NCI-H2029 (cell line): ENCODE measurements at regions not wholly inside any gene's neighbourhood (a gene's known extent, or its start where the extent isn't known, plus 50 kb on each side); places are given as distances from the start of the nearest gene placed in this dataset.
"Not testable (repeated sequence)": the region's sequence is repeated elsewhere in the genome, so short reads cannot be mapped to it uniquely, and the experiment has no call there.

ENCODE experiments used
- DNase-seq: peaks from one replicate; lab custom pipeline; 2025; lab: John Stamatoyannopoulos, UW

DNA sequence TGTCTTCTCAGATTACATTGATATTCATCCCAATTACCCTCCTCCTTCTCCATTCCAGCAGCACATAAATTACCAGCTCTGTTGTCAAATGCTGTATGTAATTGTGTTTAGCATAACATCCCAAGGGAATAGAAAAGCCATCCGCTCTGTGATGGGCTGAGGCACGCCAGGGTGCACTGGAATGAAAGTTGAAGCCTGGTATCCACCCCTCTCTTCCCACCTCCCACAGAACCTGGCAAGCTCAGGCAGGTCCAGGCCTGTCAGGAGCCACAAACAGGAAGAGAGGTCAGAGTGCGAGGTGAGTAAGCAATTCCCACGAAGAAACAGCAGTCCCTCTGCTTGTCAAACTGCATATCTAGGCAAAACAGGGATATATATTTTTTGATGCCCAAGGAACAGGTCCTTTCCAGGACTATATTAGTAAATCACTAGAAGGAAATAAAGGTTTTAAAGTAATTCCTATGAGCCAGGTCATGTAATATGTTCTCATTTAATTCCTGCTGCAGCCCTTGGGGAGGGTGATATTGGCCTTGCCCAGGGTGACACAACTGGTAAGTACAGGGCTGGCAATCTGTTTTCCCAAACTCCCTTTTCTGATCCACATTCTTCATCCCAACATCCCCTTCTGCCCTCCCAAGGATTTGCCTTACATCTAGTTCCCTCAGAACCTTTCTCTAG is 155.6 kb upstream of the GHITM start:
- DNase-seq: no peak

DNA sequence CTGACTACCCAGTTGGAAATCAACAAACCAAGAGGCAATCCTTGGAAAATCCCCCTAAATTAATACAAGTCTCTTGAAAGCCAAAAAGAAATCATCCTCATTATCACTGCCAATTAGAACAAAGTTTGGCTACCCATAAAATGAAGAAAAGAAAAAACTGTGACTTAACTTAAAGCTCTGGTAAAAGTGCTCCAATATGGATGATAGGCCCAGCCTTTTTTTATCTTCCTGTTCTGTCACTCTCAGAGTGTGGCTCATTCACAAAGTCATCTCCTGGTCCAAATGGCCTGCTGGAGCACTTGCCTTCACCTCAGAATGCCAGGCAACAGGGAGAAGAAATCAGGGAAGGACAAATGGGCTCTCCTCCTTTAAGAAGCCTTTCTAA is 155.1 kb upstream of the GHITM start:
- DNase-seq: no peak

DNA sequence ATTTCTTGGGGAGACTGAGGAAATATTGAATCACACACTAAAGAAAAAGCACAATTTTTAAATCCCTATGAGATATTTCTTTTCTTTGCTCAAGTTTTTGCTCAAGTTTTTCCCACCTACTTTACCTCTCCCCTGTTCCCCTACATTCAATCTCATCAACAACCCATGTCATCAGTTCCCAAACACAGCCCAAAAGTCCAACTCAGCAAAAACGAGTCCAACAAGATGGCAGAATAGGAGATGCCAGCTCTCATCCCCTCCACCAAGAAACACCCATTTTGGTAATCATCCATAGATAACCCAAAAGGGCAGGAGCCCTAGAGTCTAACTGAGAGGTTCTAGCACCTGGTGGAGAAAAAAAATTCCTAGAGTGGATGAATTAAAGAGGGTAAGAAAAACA is 152.5 kb upstream of the GHITM start:
- no peak for DNase-seq

DNA sequence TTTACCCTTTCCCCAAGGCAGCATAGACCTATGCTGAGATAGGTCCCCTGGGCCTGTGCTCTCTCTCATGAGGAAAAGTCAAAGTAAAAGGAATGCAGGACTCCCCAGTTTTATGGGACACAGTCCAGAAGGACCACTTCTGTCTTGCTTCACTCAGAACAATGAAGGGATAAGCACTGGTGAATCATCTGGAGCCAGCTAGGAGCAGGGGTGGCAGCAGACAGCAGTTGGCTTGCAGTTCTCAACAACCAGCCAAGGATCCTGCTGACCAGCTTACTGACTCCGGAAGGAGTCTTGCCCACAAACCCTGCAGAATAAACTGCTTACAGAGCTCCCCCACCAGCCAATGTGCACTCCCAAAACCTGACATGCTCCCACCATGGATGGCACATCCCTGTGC is 152.1 kb upstream of the GHITM start:
- no peak for DNase-seq

DNA sequence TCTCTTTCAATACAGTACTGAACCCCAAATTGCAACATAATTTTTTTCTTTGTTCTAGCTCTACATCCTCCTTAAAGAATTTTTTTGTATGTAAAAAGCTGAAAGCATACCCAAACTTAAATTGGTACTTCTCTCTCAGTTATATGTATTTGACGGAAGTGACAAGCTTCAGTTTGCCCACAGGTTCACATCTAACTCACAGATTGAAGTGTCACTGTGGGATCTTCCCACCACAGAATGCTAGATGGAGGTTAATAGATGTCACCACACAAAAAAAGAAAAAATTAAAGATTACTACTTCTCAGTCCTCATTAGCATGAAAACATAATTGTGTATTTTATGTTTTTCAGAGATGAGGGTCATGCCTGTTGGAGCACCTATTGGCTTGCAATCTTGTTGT is 150.9 kb upstream of the GHITM start:
- DNase-seq: no peak

DNA sequence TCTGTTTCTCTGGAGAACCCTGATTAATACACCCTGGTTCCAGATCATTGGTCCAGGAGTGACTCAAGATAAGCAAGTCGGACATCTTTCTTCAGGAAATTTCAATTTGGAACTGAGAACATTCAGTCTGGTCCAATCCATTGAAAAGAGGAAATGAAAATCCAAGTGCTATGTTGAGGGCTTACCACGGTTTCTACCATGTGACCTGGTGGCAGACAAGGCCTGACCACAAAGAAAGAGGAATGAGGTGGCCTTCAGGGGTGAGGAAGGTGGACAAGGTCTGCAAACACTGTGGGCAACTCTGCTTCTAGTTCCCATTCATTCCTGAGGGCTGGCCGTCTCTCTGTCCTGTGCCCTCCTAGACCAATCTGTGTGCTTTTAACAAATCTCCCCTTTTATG is 149.2 kb upstream of the GHITM start:
- DNase-seq: no peak

DNA sequence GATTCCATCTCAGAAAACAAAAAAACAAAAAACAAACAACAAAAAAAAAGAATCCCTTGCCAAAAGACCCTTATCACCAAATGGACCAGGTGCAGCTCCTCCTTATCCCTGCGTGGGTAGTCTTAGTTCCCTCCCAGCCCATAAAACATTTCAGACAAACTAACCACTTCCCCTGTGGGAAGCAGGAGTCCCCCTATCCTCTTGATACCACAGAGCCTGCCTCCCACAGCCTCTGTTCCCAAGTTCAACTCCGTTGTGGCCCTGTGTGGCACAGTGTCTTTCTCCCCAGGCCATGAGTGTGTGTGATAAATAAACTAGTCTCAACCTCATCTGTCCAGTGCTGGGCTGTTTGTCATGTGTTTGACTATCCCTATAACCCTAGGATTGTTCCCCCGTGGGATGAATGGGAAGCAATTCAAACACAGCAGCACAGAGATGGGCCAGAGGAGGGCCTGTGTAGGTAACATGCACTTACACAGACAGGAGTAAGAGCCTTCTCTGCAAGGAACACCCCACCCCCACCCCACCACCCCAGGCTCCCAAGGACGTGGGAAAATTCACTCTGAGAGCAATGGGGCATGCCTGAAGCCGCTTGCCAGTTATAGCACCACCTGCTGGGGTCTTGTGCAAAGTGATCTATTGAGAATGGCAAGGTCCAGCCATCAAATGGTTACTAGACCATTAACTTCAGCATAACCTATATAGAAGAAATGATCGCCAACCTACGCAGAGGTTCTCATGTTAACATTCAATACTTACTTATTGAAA is 147.1 kb upstream of the GHITM start:
- DNase-seq: no peak

DNA sequence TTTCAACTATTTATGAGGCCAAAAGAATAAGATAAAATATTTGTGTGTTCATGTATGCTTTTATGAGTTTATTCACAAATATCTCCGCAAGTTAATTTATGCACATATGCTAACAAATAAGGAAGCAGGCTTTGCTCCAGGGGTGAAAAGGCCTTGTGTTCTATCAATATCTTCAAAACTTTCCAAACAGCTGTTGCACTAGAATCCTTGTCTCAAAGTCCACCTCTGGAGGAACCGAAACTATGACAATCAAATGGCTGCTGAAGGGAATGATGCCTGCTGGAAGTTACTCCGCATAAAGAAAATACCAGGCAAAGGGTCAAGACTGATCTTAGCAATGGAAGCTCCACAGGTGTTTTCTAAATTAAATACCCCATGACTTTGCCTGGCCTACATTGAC is 145.0 kb upstream of the GHITM start:
- no peak for DNase-seq

DNA sequence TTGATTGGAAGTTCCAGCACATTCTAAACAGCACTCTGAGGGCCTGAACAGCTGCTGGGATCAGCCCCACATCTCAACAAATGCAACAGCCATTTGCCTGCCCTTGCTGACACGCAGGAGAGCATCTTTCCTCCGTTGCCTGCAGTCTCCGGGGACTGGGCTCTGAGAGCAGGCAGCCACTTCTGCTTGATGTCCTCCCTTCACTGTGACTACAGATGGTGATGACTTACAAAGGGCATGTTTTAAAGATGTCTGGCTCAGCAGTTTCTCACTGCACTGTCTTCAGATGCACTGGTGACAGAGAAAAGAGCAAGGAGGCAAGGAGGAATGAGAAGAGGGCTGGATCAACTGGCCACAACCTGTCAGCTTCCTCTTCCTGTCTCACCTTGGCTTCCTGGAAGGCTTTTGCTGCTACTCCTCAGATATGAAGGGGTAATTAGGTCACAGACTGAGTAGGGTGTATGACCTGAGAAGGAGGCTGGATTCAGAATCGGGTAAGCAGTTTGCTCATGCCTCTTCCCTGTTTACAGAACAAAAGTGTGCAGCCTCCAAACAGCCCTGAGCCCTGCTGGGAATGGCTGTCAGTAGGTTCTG is 143.5 kb upstream of the GHITM start:
- DNase-seq: no peak

DNA sequence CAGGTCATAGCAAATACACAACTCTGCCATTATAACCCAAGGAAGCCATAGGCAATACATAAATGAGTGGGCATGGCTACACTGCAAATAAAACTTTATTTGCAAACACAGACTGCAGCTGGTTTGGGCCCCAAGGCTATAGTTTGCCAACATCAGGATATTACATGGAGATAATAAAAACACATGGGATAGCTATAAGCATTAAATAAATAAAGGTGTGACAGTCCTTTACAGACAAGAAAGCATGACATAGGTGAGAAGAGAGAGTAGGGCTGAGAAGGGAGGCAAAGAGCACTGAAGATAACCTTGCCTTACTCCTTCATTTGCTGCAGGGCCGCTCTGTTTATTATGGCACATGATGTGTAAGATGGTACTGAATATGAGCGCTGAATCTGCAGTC is 135.1 kb upstream of the GHITM start:
- no peak for DNase-seq

DNA sequence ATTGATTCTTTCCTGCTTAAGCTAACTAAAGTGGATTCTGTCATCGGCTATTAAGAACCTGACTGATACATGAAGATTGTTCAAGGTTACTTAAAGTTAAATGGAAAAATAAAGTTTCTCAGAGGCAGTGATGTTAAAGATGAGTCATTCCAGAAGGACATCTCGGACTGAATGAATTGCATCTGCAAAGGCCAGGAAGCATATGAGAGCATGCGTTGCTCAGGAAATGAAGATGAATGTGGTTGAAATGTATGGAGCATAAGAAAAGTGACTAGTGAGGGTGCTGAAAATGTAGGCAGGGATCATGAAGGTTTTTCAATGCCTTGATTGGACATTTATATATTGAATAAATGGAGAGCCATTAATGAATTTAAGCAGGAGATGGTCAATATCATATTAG is 133.9 kb upstream of the GHITM start:
- no peak for DNase-seq

DNA sequence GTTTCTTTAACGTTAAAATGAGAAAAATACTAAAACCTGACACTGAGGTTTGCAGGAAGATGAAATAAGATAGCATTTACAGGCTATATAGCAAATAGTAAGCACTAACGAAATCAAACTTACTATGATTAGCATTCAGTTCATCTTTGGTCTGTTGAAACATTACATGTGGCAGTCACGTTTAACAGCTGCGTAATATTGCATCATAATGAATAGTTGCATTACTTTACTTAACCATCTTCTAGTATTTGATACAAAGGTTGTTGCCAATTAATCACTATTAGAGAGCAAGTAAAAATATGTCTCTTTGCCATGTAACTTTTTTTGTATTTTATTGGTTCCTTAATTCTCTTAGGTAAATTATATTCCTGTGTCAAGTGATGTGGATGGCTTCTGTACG is 131.8 kb upstream of the GHITM start:
- no peak for DNase-seq

DNA sequence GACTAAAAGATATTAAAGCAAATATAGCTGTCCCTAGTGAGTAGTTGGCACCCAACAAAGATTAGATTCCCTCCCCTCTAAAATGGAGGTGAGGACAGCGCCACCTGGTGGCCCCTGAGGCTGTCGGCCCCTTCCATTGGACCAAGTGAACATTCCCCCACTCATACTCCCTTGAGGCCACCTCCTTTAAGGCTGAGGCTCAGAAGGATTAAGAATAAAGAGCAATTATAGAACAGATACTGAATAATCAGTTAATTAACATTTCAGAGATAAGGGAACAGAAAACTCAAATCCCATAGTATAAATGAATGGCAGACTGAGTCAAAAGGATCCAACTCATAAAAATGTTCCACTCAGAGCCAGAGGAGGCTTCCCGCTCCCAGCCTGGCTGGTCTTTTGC is 130.4 kb upstream of the GHITM start:
- no peak for DNase-seq

DNA sequence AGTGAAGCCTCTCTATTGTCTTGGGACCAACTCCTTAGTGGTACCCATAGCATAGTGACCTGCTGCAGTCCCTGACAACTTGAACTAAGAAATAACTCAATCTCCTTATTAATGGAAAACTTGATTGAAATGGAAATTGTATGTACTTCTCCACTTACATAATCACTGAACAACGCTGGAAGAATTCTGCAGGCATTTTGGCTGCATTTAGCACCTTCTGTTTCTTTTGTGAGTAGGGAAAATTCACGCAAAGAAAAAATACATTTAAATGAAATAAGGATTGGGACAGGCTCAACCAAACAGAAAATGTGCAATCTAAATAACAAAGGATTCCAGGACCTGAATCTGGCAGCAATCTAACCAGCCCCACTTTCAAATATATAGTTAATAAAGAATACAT is 126.9 kb upstream of the GHITM start:
- DNase-seq: no peak

DNA sequence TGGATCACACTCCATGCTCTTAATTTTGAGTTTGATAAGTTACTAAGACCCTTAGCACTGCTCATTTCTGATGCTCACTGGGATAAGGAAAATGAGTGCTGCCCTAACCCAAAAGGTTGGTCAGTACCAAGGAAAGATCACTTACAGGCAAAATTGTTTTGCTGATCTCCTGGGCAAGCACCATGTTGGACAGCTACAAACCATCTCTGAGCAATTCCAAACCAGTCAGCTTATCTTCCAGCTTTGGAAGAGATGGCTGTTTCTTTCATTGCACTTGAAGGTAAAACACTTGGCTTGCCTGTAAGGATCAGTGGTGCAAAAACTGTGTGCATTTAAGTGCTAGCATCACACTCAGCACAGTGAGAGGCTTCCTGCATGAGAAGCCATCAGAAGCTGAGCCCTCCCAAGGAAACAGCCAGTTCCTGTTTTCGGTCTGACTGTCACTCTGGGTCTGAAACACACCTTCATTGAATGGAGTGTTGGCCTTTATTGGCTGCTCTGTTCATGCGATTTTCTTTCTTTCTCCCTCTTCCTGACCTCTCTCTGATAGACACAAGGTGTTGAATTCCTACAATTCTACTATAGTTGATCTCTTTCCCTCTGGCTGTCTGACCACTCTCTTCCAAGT is 126.4 kb upstream of the GHITM start:
- no peak for DNase-seq

DNA sequence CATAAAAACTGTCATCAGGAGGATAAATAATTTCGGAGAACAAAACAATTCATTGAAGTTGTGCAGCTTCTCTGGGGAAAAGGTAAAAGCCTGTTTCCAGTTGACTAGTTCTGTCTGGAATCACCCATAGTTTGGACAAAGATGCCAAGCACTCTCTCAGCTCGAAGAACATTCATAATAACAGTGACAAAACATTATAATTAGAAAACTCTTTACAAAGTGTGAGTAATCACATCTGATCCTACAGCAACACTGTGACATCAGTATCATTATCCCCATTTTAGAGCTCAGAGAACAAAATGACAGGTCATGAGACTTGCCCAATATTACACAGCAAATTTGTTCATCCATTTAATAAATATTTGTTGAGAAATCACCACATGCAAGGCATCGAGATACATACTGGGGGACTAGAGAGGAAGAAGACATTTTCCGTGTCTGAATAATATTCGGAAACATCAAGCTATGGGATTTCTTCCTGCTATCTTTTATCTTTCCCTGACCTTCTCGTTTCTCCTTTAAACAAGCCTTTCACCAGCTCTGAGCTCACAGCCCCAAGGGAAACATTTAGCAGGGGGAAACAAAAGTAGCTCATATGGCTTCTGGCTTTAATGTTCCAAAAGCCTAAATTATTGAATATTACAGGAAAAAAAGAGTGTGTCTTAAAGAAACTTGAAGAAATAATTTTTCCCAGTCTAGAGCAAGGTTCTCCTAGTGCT is 123.3 kb upstream of the GHITM start:
- DNase-seq: no peak

DNA sequence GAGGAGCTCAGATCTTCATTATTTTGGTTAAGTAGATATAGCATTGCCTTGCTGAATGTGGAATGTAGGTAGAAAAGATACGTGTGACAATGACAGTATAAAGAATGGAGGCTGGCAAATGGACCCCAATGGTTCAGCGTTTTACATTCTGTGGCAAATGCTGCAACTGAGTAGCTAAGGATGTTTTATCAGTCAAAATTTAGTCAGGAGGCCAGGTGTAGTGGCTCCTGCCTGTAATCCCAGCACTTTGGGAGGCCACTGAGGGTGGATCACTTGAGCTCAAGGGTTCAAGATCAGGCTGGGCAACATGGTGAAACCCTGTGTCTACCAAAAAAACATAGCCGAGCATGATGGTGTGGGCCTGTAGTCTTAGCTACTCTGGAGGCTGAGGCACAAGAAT is 120.5 kb upstream of the GHITM start:
- DNase-seq: no peak

DNA sequence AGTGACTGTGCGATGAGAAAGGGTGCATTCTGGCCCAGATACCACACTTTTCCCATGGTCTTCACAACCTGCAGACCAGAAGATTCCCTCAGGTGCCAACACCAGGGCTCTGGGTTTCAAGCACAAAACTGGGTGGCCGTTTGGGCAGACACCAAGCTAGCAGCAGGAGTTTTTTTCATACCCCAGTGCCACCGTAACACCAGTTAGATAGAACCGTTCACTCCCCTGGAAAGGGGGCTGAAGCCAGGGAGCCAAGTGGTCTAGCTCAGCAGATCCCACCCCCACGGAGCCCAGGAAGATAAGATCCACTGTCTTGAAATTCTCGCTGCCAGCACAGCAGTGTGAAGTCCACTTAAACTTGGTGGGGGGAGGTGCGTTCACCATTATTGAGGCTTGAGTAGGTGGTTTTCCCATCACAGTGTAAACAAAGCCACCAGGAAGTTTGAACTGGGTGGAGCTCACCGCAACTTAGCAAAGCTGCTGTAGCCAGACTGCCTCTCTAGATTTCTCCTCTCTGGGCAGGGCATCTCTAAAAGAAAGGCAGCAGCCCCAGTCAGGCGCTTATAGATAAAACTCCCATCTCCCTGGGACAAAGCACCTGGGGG is 119.4 kb upstream of the GHITM start:
- not testable (repeated sequence) for DNase-seq

DNA sequence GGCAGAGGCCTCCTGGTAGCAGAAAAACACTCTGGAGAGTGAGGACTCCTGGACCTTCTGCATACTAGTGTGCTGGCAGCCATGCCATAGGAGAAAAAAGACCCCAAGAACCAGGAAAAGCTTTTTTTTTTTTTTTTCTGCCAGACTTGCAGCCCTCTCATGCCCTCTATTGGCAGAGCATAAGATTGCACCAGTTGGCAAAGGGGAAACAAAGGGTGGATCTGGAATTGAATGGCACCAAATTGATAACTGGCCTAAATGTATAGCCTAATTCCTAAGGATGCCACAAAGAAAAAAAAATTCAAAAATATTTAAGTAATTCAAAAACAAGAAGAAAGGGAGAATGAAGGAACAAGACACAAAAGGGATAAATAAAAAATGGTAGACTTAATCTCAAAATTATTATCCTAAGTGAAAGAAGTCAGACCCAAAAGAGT is 112.5 kb upstream of the GHITM start:
- DNase-seq: no peak

DNA sequence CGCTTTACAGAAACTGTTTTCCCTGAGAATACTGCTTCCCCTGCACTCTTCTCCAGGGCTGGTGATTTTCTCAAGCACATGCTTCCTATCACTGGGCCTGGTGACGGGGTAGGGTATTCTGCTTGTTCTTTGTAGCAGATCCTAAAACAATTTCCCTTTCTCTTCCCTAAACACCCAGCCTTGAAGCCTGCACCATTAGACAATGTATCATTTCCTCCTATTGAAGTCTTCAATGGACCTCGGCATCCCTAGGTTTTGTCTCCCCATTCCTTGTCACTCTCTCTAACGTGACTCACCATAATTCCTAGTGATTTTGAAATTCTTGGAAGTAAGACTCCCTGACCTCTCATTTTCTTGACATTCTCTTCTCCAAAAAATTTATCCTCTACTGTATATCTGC is 109.5 kb upstream of the GHITM start:
- no peak for DNase-seq

DNA sequence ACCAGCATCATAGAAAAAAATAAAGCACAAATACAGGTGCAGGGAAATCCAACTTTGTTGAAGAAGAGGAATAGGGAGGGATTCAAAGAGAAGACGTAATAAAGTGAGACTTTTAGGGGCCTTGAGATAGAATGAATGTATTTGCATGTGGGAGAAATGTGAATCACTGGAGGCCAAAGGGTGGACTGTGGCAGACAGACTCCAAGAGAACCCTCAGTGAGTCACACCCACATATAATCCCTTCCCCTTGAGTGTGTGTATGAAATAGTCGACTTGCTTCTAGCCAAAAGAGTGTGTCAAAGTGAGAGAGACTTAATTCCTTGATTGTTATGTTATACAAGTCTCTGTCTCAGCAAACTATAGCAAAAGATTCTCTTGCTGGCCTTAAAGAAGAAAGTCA is 101.3 kb upstream of the GHITM start:
- no peak for DNase-seq

DNA sequence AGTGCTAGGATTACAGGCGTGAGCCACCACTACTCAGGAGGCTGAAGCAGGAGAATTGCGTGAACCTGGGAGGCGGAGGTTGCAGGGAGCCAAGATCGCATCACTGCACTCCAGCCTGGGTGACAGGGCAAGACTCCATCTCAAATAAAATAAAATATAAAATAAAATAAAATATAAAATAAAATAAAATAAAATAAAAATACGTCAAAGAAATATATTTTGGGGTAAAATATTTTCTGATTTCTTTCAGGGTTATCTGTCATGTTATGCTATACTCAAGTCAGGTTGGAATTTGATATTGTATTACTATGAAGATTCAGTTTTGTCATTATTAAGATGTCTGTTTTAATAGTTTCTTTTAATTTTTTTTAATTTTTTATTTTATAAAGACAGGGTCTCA is 99.4 kb upstream of the GHITM start:
- DNase-seq: no peak
